ENCODE measurements at regions not wholly inside any gene's neighbourhood (a gene's known extent, or its start where the extent isn't known, plus 50 kb on each side); places are given as distances from the start of the nearest gene placed in this dataset.

DNA sequence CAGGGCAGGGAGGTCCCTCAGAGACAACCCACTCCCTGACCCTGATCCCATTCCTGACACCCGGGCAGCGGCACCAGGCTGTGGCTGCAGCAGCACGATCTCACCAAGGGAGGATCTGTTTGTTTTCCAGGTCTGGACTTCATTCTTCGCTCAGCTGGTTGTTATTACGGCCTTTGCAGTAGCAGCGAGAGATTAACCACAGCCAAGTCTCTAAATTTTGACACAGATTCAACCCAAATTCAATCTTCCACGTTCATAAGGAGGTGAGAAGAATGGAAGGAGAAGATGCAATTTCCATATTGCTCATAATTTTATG lies 91.1 kb upstream of the THBS2 start:
- Histone ChIP-seq H3K4me1 (no peaks in the 10 kb centered on the region), H3K27ac (no peak overlapping the region), H3K4me3 (no peak overlapping the region), H3K27me3 (no peaks in the 10 kb centered on the region), H3K9me3 (peaks cover 0 to 16% (median 0%) of the 10 kb centered on the region in 3 donors), H3K36me3 (no peaks in the 10 kb centered on the region)
- TF ChIP-seq, protein P1, sequence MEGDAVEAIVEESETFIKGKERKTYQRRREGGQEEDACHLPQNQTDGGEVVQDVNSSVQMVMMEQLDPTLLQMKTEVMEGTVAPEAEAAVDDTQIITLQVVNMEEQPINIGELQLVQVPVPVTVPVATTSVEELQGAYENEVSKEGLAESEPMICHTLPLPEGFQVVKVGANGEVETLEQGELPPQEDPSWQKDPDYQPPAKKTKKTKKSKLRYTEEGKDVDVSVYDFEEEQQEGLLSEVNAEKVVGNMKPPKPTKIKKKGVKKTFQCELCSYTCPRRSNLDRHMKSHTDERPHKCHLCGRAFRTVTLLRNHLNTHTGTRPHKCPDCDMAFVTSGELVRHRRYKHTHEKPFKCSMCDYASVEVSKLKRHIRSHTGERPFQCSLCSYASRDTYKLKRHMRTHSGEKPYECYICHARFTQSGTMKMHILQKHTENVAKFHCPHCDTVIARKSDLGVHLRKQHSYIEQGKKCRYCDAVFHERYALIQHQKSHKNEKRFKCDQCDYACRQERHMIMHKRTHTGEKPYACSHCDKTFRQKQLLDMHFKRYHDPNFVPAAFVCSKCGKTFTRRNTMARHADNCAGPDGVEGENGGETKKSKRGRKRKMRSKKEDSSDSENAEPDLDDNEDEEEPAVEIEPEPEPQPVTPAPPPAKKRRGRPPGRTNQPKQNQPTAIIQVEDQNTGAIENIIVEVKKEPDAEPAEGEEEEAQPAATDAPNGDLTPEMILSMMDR (IDR thresholded peaks at IDR 0.05), result no peak
- TF ChIP-seq EP300 (IDR thresholded peaks at IDR 0.05) (no peak), POLR2AphosphoS5 (IDR thresholded peaks at IDR 0.05) (no peak), POLR2A (IDR thresholded peaks at IDR 0.05) (no peak)
- WGBS, 2 donors (ENCODE audit: low coverage in 1 of 2), result 44 to 62% methylated on average over 3 to 4 of the region's 7 CpGs
- ATAC-seq, result no peak

DNA sequence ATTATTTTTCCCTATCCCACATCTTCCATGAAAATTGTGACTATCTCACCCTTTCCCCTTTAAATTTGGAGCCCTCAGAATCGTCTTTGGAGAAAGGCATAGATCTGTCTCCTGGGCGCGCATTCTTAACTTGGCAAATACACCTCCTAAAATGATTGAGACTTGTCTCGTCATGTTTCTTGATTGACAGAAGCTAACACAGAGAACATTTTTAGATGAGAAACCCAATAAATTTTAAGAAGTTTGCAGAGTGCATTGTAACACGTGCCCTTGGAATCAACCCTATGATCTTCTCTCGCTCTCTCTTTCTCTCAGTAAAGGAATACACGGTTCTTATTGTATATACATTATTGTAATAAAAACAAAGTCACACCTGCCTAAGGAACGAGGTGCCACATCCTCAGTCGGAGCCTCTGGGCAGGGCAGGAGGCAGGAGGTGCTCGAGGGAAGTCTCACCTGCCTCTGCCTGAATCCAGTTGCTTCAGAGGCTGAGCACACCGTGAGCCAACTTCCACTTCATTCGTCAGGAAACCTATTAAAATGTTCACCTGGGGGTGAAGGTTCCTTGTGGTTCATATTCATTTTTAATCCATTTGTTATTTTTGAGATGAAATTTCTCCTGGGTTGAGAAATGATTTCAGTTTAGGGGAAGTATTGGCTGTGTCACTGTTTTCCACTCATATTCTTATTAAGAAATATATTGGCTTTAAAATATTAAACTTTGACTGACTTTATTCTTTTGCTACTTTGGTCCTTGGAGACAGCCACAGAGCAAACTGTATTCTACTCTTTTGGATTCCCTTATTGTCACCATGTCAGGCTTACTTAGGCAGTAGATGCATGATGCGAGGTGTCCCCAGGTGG lies 90.5 kb upstream of the THBS2 start:
- no peaks in the 10 kb centered on the region for H3K36me3 ChIP-seq
- WGBS, 2 donors (ENCODE audit: low coverage in 1 of 2), result 76 to 81% methylated on average over 7 to 12 of the region's 13 CpGs
- H3K4me3 ChIP-seq, result no peak overlapping the region
- H3K27ac ChIP-seq, result no peak overlapping the region
- TF ChIP-seq, protein P1 (IDR thresholded peaks at IDR 0.05), result no peak
- TF ChIP-seq EP300 (IDR thresholded peaks at IDR 0.05) (no peak), POLR2AphosphoS5 (IDR thresholded peaks at IDR 0.05) (no peak), POLR2A (IDR thresholded peaks at IDR 0.05) (no peak)
- H3K9me3 ChIP-seq, result peaks cover 0 to 14% (median 0%) of the 10 kb centered on the region in 3 donors
- no peaks in the 10 kb centered on the region for H3K27me3 ChIP-seq
- no peaks in the 10 kb centered on the region for H3K4me1 ChIP-seq
- no peak for ATAC-seq

- TF ChIP-seq POLR2AphosphoS5 (IDR thresholded peaks at IDR 0.05), result no peak
- no peak for TF ChIP-seq EP300 (IDR thresholded peaks at IDR 0.05)
- TF ChIP-seq, protein P1 (IDR thresholded peaks at IDR 0.05), result no peak
- no peak for TF ChIP-seq POLR2A (IDR thresholded peaks at IDR 0.05)
- H3K36me3 ChIP-seq, result no peaks in the 10 kb centered on the region
- H3K4me3 ChIP-seq, result no peak overlapping the region
- no peak for ATAC-seq
- H3K4me1 ChIP-seq, result no peaks in the 10 kb centered on the region
- H3K9me3 ChIP-seq, result peaks cover 0 to 14% (median 0%) of the 10 kb centered on the region in 3 donors
- 60 to 93% methylated on average over 2 to 3 of the region's 3 CpGs for WGBS, 2 donors (ENCODE audit: low coverage in 1 of 2)
- H3K27ac ChIP-seq, result no peak overlapping the region
- H3K27me3 ChIP-seq, result no peaks in the 10 kb centered on the region
These were observed 89.1 kb upstream of the THBS2 start for GRCh38 chr6:169342710-169343109.

DNA sequence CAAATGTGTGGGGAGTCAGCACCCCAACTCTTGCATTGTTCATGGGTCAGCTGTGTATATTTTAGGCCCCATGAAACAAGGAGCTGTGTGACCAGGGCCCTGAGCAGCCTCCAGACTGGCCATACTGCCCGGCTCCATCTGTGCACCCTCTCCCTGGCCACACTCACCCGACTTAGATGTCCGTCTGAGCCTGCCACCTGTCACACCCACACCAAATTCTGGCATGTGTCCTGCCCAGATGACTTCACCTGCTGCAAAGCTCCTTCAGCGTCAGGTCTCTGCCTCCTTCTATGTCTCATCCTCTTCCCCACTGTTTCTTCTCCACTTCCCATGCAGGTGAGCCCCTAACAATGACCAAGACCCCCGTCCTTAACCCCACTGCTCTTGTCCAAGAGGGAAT lies 88.1 kb upstream of the THBS2 start:
- Histone ChIP-seq H3K4me3 (no peak overlapping the region), H3K9me3 (peaks cover 0 to 14% (median 0%) of the 10 kb centered on the region in 3 donors), H3K27ac (no peak overlapping the region), H3K4me1 (no peaks in the 10 kb centered on the region), H3K27me3 (no peaks in the 10 kb centered on the region), H3K36me3 (no peaks in the 10 kb centered on the region)
- TF ChIP-seq POLR2A (IDR thresholded peaks at IDR 0.05), result no peak
- TF ChIP-seq, protein P1 (IDR thresholded peaks at IDR 0.05), result no peak
- TF ChIP-seq EP300 (IDR thresholded peaks at IDR 0.05), result no peak
- TF ChIP-seq POLR2AphosphoS5 (IDR thresholded peaks at IDR 0.05), result no peak
- WGBS, 2 donors (ENCODE audit: low coverage in 1 of 2), result 90 to 100% methylated on average over 1 to 5 of the region's 5 CpGs
- no peak for ATAC-seq

DNA sequence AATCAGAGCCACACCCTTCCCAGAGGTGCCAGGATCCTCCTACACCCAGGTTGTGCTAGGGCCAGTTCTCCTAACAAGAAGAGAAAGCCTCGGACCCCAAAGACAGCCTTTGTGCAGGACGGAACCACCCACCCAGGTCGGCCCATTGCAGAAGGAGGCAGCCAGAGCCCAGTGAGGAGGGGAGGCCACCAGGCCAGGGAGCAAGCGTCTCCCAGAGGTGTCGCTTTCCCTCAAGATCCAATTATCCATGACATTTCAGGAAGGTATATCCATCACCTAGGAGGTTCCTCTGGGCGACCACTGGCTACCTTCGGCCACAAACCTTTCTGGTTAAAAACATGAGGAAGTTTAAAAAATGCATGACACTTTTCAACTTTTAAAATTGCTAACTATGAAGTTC lies 87.4 kb upstream of the THBS2 start:
- no peaks in the 10 kb centered on the region for H3K27me3 ChIP-seq
- H3K4me3 ChIP-seq, result no peak overlapping the region
- no peaks in the 10 kb centered on the region for H3K36me3 ChIP-seq
- H3K4me1 ChIP-seq, result no peaks in the 10 kb centered on the region
- TF ChIP-seq, protein P1 (IDR thresholded peaks at IDR 0.05), result no peak
- TF ChIP-seq EP300 (IDR thresholded peaks at IDR 0.05) (no peak), POLR2AphosphoS5 (IDR thresholded peaks at IDR 0.05) (no peak), POLR2A (IDR thresholded peaks at IDR 0.05) (no peak)
- no peak overlapping the region for H3K27ac ChIP-seq
- peaks cover 0 to 14% (median 0%) of the 10 kb centered on the region in 3 donors for H3K9me3 ChIP-seq
- 91 to 95% methylated on average over 4 to 6 of the region's 7 CpGs for WGBS, 2 donors (ENCODE audit: low coverage in 1 of 2)
- ATAC-seq, result no peak
